ENCODE measurements at regions not wholly inside any gene's neighbourhood (a gene's known extent, or its start where the extent isn't known, plus 50 kb on each side); places are given as distances from the start of the nearest gene placed in this dataset.

GRCh38 chr16:13291591-13292333 is 390.4 kb downstream of the SHISA9 start:
- no peak for DNase-seq (ENCODE audit: low spot score)

GRCh38 chr16:13296206-13296605 is 394.8 kb downstream of the SHISA9 start:
- DNase-seq (ENCODE audit: low spot score) = no peak

DNA sequence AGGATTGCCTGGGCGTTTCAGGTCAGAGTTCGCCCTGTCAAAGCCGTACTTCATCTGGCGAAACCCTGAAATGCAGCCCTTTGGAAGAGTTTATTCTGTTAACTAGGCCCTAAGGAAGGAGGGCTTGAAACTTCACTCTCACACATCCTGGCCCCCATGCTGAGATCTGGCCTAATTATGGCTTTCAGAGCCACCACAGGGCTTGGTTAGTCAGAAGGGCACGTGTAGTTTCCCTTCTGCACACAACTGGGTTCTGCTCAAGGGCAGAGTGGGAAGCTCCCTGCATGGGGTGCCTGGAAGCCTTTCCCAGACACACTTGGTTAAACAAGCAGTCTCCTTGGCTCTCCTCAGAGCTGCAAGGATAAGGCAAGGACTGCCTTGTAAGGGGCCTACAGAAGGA is 397.3 kb downstream of the SHISA9 start:
- peak; percentile 1 for DNase-seq (ENCODE audit: low spot score)

GRCh38 chr16:13300066-13300840 is 398.9 kb downstream of the SHISA9 start:
- DNase-seq (ENCODE audit: low spot score) = no peak

DNA sequence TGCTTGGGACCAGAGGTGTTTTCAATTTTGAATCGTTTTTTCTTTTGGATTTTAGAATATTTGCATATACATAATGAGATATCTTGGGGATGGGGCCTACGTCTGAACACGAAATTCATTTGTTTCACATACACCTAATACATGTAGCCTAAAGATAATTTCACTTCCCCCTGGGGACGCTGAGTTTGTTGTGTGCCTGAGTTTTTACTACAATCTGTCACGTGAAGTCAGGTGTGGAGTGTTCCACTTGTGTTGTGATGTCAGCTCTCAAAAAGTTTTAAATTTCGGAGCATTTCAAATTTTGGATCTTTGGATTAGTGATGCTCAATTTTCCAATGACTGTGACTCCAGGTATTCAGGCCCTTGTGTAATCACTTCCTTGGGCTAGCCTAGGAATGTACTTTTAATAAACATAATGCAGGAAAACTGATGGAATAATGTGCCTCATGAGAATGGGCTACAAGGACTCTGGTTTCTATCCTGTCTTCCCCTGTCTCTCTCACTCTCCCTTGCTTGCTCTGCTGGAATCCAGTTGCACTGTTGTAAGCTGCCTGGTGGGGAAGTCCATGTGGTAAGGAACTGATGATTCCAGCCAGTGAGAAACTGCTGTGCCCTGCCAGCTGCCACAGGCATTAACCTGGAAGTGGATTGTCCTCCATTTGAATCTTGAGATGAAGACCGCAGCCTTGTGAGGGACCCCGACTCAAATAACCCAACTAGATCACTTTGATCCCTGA is 403.8 kb downstream of the SHISA9 start:
- DNase-seq (ENCODE audit: low spot score) = no peak

DNA sequence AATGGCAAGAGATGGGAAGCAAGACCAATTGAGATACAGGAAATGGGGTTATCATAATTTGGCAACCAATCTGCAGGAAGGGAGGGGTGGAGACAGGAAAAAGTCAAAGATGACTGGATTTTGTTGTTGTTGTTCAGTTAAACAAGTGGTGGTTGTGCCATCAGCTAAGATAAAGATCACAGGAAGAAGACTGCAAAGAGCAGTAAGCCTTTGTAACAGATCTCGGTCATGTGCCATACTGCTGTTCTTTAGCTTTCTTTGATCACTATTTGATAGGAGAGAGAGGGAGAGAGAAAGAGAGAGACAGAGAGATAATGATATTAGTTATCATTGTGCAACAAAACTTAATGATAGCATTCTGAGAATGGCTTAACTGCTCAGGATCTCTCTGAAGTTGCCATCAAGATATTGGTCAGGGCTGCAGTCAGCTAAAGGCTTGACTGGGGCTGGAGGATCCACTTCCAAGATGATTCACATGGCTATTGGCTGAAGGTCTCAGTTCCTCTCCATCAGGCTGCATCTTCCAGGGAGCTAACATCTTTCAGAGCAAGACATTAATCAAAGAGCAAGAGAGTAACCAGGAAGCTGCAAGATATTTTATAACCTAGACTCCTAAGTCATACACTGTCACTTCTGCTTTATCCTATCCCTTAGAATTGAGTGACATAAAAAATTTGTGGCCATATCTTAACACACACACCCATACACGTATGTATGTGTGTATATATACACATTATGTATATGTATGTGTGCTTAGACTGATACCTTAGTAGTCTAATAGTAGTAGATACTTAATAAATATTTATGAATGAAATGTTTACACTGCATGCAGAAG is 405.0 kb downstream of the SHISA9 start:
- no peak for DNase-seq (ENCODE audit: low spot score)

GRCh38 chr16:13307255-13307654 is 405.9 kb downstream of the SHISA9 start:
- DNase-seq (ENCODE audit: low spot score) = no peak

DNA sequence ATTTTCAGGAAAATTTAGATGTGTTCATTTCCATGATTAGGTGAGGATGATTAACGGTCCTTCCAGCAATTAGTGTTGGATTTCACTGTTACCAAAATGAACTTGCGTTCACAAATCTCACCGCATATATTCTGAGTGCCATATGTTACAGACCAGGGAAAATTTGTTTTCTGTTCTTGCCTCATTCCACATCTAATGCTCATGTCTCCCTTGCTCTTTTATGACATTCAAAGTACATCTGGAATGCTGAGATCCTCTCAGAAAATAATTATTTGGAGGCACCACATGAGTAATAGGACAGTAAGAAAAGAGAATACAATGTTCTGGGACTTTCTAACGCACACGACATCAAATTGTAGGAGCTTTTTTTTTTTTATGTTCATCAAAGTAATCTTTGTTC is 406.5 kb downstream of the SHISA9 start:
- DNase-seq (ENCODE audit: low spot score) = no peak

GRCh38 chr16:13312063-13312462 is 410.7 kb downstream of the SHISA9 start:
- DNase-seq (ENCODE audit: low spot score) = no peak

- no peak for DNase-seq (ENCODE audit: low spot score)
Observed at GRCh38 chr16:13313351-13313750, 412.0 kb downstream of the SHISA9 start.

GRCh38 chr16:13314633-13315032 is 413.2 kb downstream of the SHISA9 start:
- DNase-seq (ENCODE audit: low spot score) = no peak

DNA sequence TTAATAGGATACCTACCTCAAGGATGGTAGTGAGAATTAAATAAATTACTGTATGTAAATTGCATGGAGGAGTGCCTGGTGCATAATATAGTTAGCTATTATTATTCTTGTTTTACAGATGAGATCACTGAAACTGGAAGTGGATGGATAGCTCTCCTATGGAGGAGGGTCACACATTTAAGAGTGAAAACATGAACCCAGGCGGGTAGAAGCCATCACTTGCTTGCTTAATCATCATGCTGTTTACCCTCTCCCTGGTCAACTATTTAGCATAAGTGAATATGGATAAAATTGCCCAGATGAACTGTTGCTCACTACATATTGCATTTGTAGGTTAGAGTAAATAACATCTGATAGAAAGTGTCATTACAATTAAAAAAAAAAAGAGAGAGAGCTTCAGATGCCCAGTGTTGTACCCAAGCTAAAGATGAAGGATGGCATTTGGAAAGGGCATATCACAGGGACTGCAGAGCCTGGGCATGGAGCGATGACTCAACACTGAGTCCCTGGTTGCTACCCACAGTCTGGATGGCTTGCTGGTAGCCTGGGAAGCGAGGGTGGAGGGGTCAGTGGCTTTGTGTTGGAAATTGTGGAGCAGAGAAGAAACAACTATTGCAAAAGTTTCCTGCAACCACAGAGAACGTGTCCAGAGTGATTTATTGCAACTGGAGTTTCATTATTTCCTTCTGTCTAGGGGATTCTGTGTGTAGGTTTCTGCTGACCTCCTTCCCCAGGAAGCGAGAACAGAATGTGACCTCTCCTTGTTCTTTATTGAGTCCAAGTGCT is 414.4 kb downstream of the SHISA9 start:
- DNase-seq (ENCODE audit: low spot score) = no peak

DNA sequence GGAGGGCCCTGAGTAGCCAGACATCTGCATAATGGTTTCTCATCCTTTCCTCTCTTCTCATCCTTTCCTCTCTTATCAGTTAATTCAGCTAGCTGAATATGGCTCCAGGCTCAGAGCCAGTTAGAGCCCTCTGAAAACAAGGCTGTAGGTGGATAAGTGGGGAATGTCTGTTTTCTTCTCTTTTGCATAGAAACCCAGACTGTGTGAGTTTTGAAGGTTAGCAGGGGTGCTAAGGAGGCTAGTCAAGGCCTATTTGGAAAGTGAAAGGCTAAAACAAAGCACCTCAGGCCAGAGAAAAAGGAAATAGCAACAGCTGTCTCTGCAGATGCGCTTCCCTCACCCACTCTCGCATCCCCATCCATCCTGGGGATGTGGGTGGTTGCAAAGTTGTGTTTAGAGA is 420.9 kb downstream of the SHISA9 start:
- DNase-seq (ENCODE audit: low spot score) = no peak

DNA sequence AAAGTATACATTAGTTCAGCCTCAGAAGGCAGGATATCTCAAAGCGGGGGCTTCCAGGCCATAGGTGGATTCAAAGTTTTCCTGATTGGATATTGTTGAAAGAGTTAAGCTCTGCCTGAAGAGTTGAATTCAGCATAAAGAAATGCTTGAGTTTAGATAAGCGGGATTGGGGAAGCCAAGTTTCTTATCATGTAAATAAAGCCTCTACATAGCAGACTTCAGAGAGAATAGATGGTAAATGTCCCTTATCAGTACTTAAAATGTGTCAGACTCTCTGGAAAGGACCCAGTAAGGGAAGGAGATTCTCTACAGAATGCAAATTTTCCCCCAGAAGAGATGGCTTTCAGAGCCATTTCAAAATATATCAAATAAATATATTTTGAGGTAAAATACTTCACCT is 423.5 kb downstream of the SHISA9 start:
- no peak for DNase-seq (ENCODE audit: low spot score)

DNA sequence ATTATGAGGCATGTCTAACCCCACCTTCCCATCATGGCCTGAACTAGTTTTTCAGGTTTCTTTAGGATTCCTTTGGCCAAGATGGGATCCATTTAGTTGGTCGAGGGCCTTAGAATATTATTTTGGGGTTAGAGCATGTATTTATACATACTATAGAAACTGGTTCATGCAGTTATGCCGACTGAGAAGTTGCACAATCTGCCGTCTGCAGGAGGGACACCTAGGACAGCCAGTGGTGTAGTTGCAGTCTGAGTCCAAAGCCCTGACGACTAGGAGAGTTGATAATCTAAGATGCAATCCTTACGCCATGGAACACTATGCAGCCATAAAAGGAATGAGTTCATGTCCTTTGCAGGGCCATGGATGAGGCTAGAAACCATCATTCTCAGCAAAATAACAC is 424.0 kb downstream of the SHISA9 start:
- DNase-seq (ENCODE audit: low spot score) = no peak

GRCh38 chr16:13331918-13332317 is 430.5 kb downstream of the SHISA9 start:
- no peak for DNase-seq (ENCODE audit: low spot score)

- no peak for DNase-seq (ENCODE audit: low spot score)
Observed at GRCh38 chr16:13332713-13333255, 431.4 kb downstream of the SHISA9 start.

DNA sequence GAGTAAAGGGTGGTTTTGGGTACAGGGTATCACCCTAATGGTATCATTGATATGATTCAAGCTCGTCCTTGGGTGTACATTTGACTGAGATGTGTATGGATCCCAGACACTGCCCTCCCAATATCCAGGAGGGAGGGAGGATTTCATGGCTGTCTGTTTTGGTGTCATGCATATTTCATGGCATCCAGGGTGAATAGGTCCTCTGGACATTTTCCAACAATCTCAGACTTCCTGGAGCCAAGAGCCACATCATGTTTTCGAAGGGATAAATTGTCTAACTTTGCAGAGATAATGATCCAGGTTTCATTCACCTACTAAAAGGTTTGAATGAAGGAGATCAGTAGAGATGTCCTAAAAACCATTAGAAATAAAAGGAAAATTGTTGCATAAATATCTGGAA is 431.9 kb downstream of the SHISA9 start:
- DNase-seq (ENCODE audit: low spot score) = no peak

- DNase-seq (ENCODE audit: low spot score) = no peak
Observed at GRCh38 chr16:13335879-13336278, 434.5 kb downstream of the SHISA9 start.

DNA sequence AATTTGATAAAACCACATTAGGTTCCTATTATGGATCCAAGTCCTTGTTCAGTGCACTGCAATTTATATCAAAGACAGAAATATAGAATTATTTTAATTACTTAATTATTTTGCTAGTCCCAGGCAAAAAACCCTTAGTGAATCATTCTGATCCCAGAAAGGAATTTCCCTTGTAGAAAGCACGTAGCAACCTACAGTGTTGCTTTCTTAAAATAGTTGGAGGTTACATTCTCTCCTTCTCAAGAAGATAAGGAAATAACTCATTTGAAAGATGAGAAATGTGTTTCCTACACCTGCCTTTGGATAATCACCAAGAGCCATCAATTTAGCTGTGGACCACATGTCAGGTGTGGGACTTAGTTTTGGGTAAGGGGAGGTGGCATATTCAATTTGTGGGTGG is 434.9 kb downstream of the SHISA9 start:
- no peak for DNase-seq (ENCODE audit: low spot score)

Data from cerebellar cortex (tissue), 1 donor.